HepG2 (cell line): ENCODE measurements at regions not wholly inside any gene's neighbourhood (a gene's known extent, or its start where the extent isn't known, plus 50 kb on each side); places are given as distances from the start of the nearest gene placed in this dataset.
A peak's percentile ranks its signal among the peaks of the same experiment; 100 is the strongest.

Experiments
- ATAC-seq: fragments of 200-7000 bp; cut with Tn5 transposase; 3 replicates; pipeline ENCODE4 v1.9.1; 2020; ENCODE audit warnings: mild to moderate bottlenecking, moderate library complexity
- BruUV-seq: library from RNA; stranded (reverse); fragments of 400-500 nt; replicated peaks from 2 replicates; lab custom pipeline; 2021; lab: Mats Ljungman, UMichigan
- CTCF ChIA-PET: fragments of 300-600 bp; formaldehyde crosslinking; extraction: SDS; loops from one replicate; lab custom pipeline; 2021; ENCODE audit warnings: low total read pairs, inconsistent platforms, low intra/inter-chr PET ratio; lab: Yijun Ruan, JAX
- POLR2A ChIA-PET: fragments of 350-600 bp; sonication (Branson Sonifier 250); formaldehyde crosslinking; loops from one replicate; lab custom pipeline; 2020; ENCODE audit warnings: antibody characterized with exemption, inconsistent platforms; lab: Yijun Ruan, JAX
- DNase-seq: peaks from one replicate; pipeline ENCODE4 v3.0.0-alpha.2; 2015; ENCODE audit warnings: low spot score
- FAIRE-seq: peaks from 3 replicates; lab custom pipeline; 2011; peaks lifted over from hg19 to GRCh38; lab: Jason Lieb, UNC
- H2AFZ ChIP-seq: one replicate; pipeline ENCODE4 v1.6.1; 2011; ENCODE audit warnings: low read length, inconsistent platforms
- H3K27ac ChIP-seq: fragments of 300-600 bp; 3 replicates; pipeline ENCODE4 v1.8.0; 2011; ENCODE audit warnings: mixed run types, mild to moderate bottlenecking, mixed read lengths, low read length, inconsistent platforms; ENCODE audit not compliant: insufficient read depth; ENCODE audit errors: extremely low read length
- H3K27me3 ChIP-seq, 2 experiments: fragments of 200-600 bp in 1 of 2; 2 replicates in 1 of 2; 3 replicates in 1 of 2; pipeline versions ENCODE4 v1.6.0 to v1.8.0; 2011; ENCODE audit warnings: low read length in 2 of 2, mild to moderate bottlenecking in 2 of 2, moderate library complexity in 2 of 2, inconsistent platforms in 1 of 2; ENCODE audit not compliant: insufficient read depth in 2 of 2, control insufficient read depth in 1 of 2
- H3K36me3 ChIP-seq, 2 experiments: fragments of 200-600 bp in 1 of 2; replicated peaks in 1 of 2; 2 replicates in 1 of 2; 3 replicates in 1 of 2; pipeline versions ENCODE4 v1.5.1 to v1.8.0; 2011; ENCODE audit warnings: low read length in 2 of 2, inconsistent platforms in 1 of 2; ENCODE audit not compliant: insufficient read depth in 2 of 2, control insufficient read depth in 1 of 2
- H3K4me1 ChIP-seq: 2 replicates; pipeline ENCODE4 v1.5.1; 2012; ENCODE audit warnings: low read length, inconsistent platforms; ENCODE audit not compliant: insufficient read depth
- H3K4me2 ChIP-seq: 2 replicates; pipeline ENCODE4 v1.6.0; 2011; ENCODE audit warnings: low read depth, low read length, inconsistent platforms
- H3K4me3 ChIP-seq, 3 experiments: fragments of 200-600 bp in 1 of 3; sonication (generic), shearing (Covaris generic) in 1 of 3; replicated peaks in 1 of 3; 2 replicates each; pipeline ENCODE4 v1.5.1; 2011 to 2016; ENCODE audit warnings: low read length in 3 of 3, inconsistent platforms in 2 of 3, low read depth in 2 of 3, mild to moderate bottlenecking in 2 of 3, control low read depth in 1 of 3, mixed read lengths in 1 of 3; ENCODE audit not compliant: insufficient read depth in 1 of 3
- H3K79me2 ChIP-seq: one replicate; pipeline ENCODE4 v1.6.1; 2011; ENCODE audit warnings: low read length, inconsistent platforms; ENCODE audit not compliant: insufficient read depth
- H3K9ac ChIP-seq: 2 replicates; pipeline ENCODE4 v1.6.0; 2011; ENCODE audit warnings: mild to moderate bottlenecking, low read depth, low read length, inconsistent platforms; ENCODE audit not compliant: insufficient read depth
- H3K9me3 ChIP-seq: 2 replicates; pipeline ENCODE4 v1.5.1; 2012; ENCODE audit warnings: mild to moderate bottlenecking, low read length
- H4K20me1 ChIP-seq: 2 replicates; pipeline ENCODE4 v1.6.0; 2011; ENCODE audit warnings: inconsistent platforms, mild to moderate bottlenecking, low read length, moderate library complexity; ENCODE audit not compliant: insufficient read depth
- ASH2L ChIP-seq: fragments of 300-600, 200-600 bp; sonication (generic); IDR thresholded peaks from 2 replicates; pipeline ENCODE4 v1.7.0; 2017; ENCODE audit warnings: low read depth, mild to moderate bottlenecking, moderate library complexity, mixed read lengths, low read length; ENCODE audit not compliant: insufficient read length
- BRF2 ChIP-seq: sonication (generic); formaldehyde crosslinking; IDR thresholded peaks from 2 replicates; pipeline ENCODE4 v1.8.1; 2022; ENCODE audit warnings: mild to moderate bottlenecking, missing genetic modification reagents
- CENPT ChIP-seq: sonication (generic); formaldehyde crosslinking; IDR thresholded peaks from 2 replicates; pipeline ENCODE4 v1.8.0; 2022; ENCODE audit warnings: low read depth, mild to moderate bottlenecking, moderate library complexity, missing genetic modification reagents
- KDM5A ChIP-seq: fragments of 200-600 bp; sonication (generic); IDR thresholded peaks from 2 replicates; pipeline ENCODE4 v1.7.0; 2018; ENCODE audit warnings: antibody characterized with exemption, mild to moderate bottlenecking, low read length, borderline replicate concordance
- NFIC ChIP-seq: IDR thresholded peaks from 2 replicates; pipeline ENCODE4 v1.6.1; 2012; ENCODE audit warnings: mild to moderate bottlenecking, low read length, inconsistent platforms
- PHF5A ChIP-seq: IDR thresholded peaks from one replicate; pipeline ENCODE4 v1.6.1; 2018; ENCODE audit warnings: low read depth, missing genetic modification reagents; ENCODE audit not compliant: unreplicated experiment
- TEAD3 ChIP-seq: optimal IDR thresholded peaks from 2 replicates; pipeline ENCODE3; 2016; ENCODE audit warnings: borderline replicate concordance
- ZNF263 ChIP-seq: sonication (generic); formaldehyde crosslinking; IDR thresholded peaks from 2 replicates; pipeline ENCODE4 v1.4.0; 2020; ENCODE audit warnings: missing genetic modification reagents
- ZNF678 ChIP-seq: sonication (generic); formaldehyde crosslinking; IDR thresholded peaks from 2 replicates; pipeline ENCODE4 v1.4.0; 2020; ENCODE audit warnings: mild to moderate bottlenecking, missing genetic modification reagents
- WGBS: methylation state at CpG from one replicate; pipeline ENCODE4 v1.1.6; 2017; ENCODE audit warnings: low lambda C conversion rate; 5-methylcytosine and 5-hydroxymethylcytosine counted together
- in situ Hi-C: cut with HindIII; loops from 2 replicates; pipeline ENCODE4 v1.10.0; 2017; ENCODE audit warnings: low pct_unique_long_range_greater_than_20kb; ENCODE audit not compliant: extremely low pct_ligation_motif_present
- intact Hi-C: fragments of 100-400 bp; cut with micrococcal nuclease; formaldehyde crosslinking; loops from one replicate; pipeline ENCODE4 v1.10.0; 2022; ENCODE audit not compliant: unreplicated experiment

GRCh38 chr12:60930151-60930550 lies 1330.1 kb upstream of the USP15 start:
- Histone ChIP-seq H3K27me3 (no peaks in the 10 kb centered on the region), H3K4me2 (no peak overlapping the region), H3K36me3 (no peaks in the 10 kb centered on the region), H3K4me3 (no peak overlapping the region), H2AFZ (no peak overlapping the region), H3K4me1 (no peaks in the 10 kb centered on the region), H3K79me2 (no peaks in the 10 kb centered on the region), H3K9me3 (peaks cover 16% of the 10 kb centered on the region), H3K9ac (no peak overlapping the region), H3K27ac (no peak overlapping the region), H4K20me1 (no peaks in the 10 kb centered on the region)
- intact Hi-C loops (loop anchor here (10.0 kb wide), 1 partner anchor 1065 kb away; no protein-coding TSS in a partner anchor), in situ Hi-C loops (no loop called here)
- TF ChIP-seq CENPT (CRISPR knock-in tag), result no peak
- TF ChIP-seq ZNF678, result no peak
- no peak for TF ChIP-seq ASH2L
- no peak for TF ChIP-seq BRF2 (CRISPR knock-in tag)
- no peak for TF ChIP-seq NFIC
- TF ChIP-seq TEAD3 (CRISPR knock-in tag), result no peak
- FAIRE-seq (no peak), ATAC-seq (no peak), DNase-seq (no peak)
- no TSS peak for BruUV-seq
- ChIA-PET CTCF (no interaction called here), POLR2A (no interaction called here)

- TF ChIP-seq KDM5A, result no peak
- TF ChIP-seq ZNF263 (CRISPR knock-in tag), result 0 out of 2 replicates have a peak, but pooled peaks have one; percentile 41
- no peak for TF ChIP-seq PHF5A
- TF ChIP-seq, all 625 proteins: peak for 1
- ATAC-seq (peak; percentile 61), DNase-seq (peak; percentile 3), FAIRE-seq (no peak)
- ChIA-PET POLR2A (no interaction called here), CTCF (interaction anchor here (1.0 kb wide), 1 partner anchor 1070 kb away, joined by 3 read pairs; no protein-coding TSS in a partner anchor)
- H3K4me3 ChIP-seq, result no peak overlapping the region
- H2AFZ ChIP-seq, result no peak overlapping the region
- peaks cover 16% of the 10 kb centered on the region for H3K9me3 ChIP-seq
- no peaks in the 10 kb centered on the region for H3K4me1 ChIP-seq
- H3K79me2 ChIP-seq, result no peaks in the 10 kb centered on the region
- H4K20me1 ChIP-seq, result no peaks in the 10 kb centered on the region
- H3K4me2 ChIP-seq, result no peak overlapping the region; the same call in 1 of the 2 replicates
- no peak overlapping the region for H3K9ac ChIP-seq
- H3K36me3 ChIP-seq, result no peaks in the 10 kb centered on the region
- intact Hi-C loops, result loop anchor here (10.0 kb wide), 1 partner anchor 1059 kb away; no protein-coding TSS in a partner anchor
- H3K27me3 ChIP-seq, result no peaks in the 10 kb centered on the region
- BruUV-seq, result no TSS peak
- in situ Hi-C loops, result no loop called here
- no peak overlapping the region for H3K27ac ChIP-seq
- 37% methylated on average over 7 of the region's 8 CpGs for WGBS
Observed at GRCh38 chr12:60935981-60936761, 1324.0 kb upstream of the USP15 start.
